Astrocyte of the spinal cord (primary cell): ENCODE measurements at regions not wholly inside any gene's neighbourhood (a gene's known extent, or its start where the extent isn't known, plus 50 kb on each side); places are given as distances from the start of the nearest gene placed in this dataset.
A peak's percentile ranks its signal among the peaks of the same experiment; 100 is the strongest.

ENCODE experiments used
- DNase-seq: peaks from one replicate; pipeline ENCODE4 v3.0.0; 2011; ENCODE audit warnings: low read depth, low spot score
- H3K4me3 ChIP-seq: 2 replicates; pipeline ENCODE4 v1.5.1; 2011; ENCODE audit warnings: low read depth, mild to moderate bottlenecking, low read length, moderate library complexity
- CTCF ChIP-seq: IDR thresholded peaks from 2 replicates; pipeline ENCODE4 v1.5.1; 2012; ENCODE audit warnings: low read depth, mild to moderate bottlenecking, low read length, inconsistent platforms
- in situ Hi-C: cut with HindIII; loops from 2 replicates; pipeline ENCODE4 v1.10.0; 2017; ENCODE audit warnings: low sequenced_read_pairs

GRCh38 chr6:132053511-132053910 is 102.3 kb upstream of the CCN2 start:
- no peak for TF ChIP-seq CTCF
- peak; percentile 59 for DNase-seq
- in situ Hi-C loops, result no loop called here
- no peak overlapping the region for H3K4me3 ChIP-seq

- no peak for TF ChIP-seq CTCF
- in situ Hi-C loops, result no loop called here
- no peak for DNase-seq
- no peak overlapping the region for H3K4me3 ChIP-seq
Observed at GRCh38 chr6:132052096-132052495, 100.9 kb upstream of the CCN2 start.

- no peak for TF ChIP-seq CTCF
- in situ Hi-C loops, result no loop called here
- no peak overlapping the region for H3K4me3 ChIP-seq
- DNase-seq, result no peak
Observed at GRCh38 chr6:132045877-132046276, 94.7 kb upstream of the CCN2 start.

GRCh38 chr6:132043148-132043547 is 92.0 kb upstream of the CCN2 start:
- H3K4me3 ChIP-seq, result no peak overlapping the region
- TF ChIP-seq CTCF, result no peak
- in situ Hi-C loops, result no loop called here
- DNase-seq, result no peak

- DNase-seq, result no peak
- TF ChIP-seq CTCF, result no peak
- in situ Hi-C loops, result no loop called here
- H3K4me3 ChIP-seq, result no peak overlapping the region
Observed at GRCh38 chr6:132041706-132042105, 90.5 kb upstream of the CCN2 start.

GRCh38 chr6:132028029-132028428 is 76.9 kb upstream of the CCN2 start:
- H3K4me3 ChIP-seq, result no peak overlapping the region
- no peak for DNase-seq
- TF ChIP-seq CTCF, result no peak
- in situ Hi-C loops, result no loop called here

GRCh38 chr6:132025468-132025867 is 74.3 kb upstream of the CCN2 start:
- DNase-seq, result no peak
- no peak overlapping the region for H3K4me3 ChIP-seq
- no peak for TF ChIP-seq CTCF
- in situ Hi-C loops, result no loop called here
